ENCODE measurements at regions not wholly inside any gene's neighbourhood (a gene's known extent, or its start where the extent isn't known, plus 50 kb on each side); places are given as distances from the start of the nearest gene placed in this dataset.

DNA sequence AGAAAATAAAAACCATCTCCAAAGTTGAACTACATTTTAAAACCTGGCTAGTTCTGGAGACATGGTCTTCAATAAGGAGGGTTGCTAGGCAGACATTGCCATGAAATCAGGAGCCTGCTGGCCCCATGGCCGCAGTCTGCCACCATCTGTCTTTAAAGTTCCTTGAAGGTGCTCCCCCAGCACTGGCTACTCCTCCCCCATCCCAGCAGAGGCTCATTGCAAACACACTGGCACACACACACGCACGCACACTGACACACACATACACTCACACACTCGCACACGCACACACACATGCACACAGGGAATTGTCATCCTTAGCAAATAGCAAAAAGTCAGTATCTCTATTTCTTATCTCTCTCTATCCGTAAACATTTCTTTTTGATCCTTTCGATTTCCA lies 68.4 kb downstream of the ZIC5 start:
- DNase-seq (ENCODE audit: low read depth, low spot score): no peak
- TF ChIP-seq, protein P1, sequence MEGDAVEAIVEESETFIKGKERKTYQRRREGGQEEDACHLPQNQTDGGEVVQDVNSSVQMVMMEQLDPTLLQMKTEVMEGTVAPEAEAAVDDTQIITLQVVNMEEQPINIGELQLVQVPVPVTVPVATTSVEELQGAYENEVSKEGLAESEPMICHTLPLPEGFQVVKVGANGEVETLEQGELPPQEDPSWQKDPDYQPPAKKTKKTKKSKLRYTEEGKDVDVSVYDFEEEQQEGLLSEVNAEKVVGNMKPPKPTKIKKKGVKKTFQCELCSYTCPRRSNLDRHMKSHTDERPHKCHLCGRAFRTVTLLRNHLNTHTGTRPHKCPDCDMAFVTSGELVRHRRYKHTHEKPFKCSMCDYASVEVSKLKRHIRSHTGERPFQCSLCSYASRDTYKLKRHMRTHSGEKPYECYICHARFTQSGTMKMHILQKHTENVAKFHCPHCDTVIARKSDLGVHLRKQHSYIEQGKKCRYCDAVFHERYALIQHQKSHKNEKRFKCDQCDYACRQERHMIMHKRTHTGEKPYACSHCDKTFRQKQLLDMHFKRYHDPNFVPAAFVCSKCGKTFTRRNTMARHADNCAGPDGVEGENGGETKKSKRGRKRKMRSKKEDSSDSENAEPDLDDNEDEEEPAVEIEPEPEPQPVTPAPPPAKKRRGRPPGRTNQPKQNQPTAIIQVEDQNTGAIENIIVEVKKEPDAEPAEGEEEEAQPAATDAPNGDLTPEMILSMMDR (IDR thresholded peaks at IDR 0.05; ENCODE audit: low read depth, low read length): no peak
- Histone ChIP-seq H3K4me3 (ENCODE audit: low read depth, low read length) (no peak overlapping the region), H3K27ac (ENCODE audit: low read depth, low read length) (no peak overlapping the region), H3K27me3 (ENCODE audit: control insufficient read depth, insufficient read depth, low read length) (peaks cover 18% of the 10 kb centered on the region), H3K9me3 (ENCODE audit: control insufficient read depth, insufficient read depth, low read length) (no peaks in the 10 kb centered on the region)
- ChIA-PET CTCF (no interaction called here), POLR2A (no interaction called here)

DNA sequence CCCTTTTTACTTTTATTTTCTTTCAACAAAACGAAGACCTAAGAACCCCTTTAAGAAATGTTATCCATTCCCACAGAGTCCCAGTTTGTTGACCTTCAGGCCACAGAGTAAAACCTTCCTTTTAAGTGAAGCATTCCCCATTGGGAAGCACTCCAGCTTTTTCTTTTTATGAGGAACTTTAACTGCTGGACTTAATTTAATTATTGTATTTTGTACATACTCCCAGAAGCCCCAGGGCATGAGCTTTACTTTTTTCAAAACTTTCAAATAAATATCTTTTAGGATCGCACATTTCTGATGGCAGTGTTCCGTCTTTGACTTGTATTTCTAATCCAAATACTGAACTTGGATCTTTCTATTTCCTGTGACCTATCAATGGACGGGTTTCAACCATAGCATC lies 68.9 kb downstream of the ZIC5 start:
- no peak overlapping the region for H3K27ac ChIP-seq (ENCODE audit: low read depth, low read length)
- TF ChIP-seq, protein P1 (IDR thresholded peaks at IDR 0.05; ENCODE audit: low read depth, low read length): no peak
- no peak overlapping the region for H3K4me3 ChIP-seq (ENCODE audit: low read depth, low read length)
- no peak for DNase-seq (ENCODE audit: low read depth, low spot score)
- ChIA-PET CTCF (no interaction called here), POLR2A (no interaction called here)
- peaks cover 18% of the 10 kb centered on the region for H3K27me3 ChIP-seq (ENCODE audit: control insufficient read depth, insufficient read depth, low read length)
- no peaks in the 10 kb centered on the region for H3K9me3 ChIP-seq (ENCODE audit: control insufficient read depth, insufficient read depth, low read length)

DNA sequence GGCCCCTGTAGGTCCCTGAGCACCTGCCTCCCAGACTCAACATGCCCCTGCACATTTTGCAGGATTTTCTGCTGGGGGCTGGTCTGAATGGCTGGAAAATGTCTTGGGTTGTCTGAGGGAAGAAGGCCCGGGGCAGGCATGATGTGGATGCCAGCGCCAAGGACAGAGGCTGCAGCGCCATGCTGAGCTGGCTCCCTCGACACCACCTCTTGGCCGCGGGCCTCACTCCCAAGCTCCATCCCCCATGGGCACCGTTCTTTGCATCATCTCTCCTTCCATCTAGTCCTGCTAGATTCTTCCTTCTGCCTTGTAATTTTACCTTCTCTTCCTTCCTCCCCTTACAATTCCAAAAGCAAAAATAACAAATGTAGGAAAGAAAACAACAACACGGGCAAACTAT lies 70.6 kb downstream of the ZIC5 start:
- DNase-seq (ENCODE audit: low read depth, low spot score): no peak
- TF ChIP-seq, protein P1 (IDR thresholded peaks at IDR 0.05; ENCODE audit: low read depth, low read length): no peak
- Histone ChIP-seq H3K27ac (ENCODE audit: low read depth, low read length) (no peak overlapping the region), H3K27me3 (ENCODE audit: control insufficient read depth, insufficient read depth, low read length) (peaks cover 29% of the 10 kb centered on the region), H3K9me3 (ENCODE audit: control insufficient read depth, insufficient read depth, low read length) (no peaks in the 10 kb centered on the region; the same call in 1 of the 2 replicates), H3K4me3 (ENCODE audit: low read depth, low read length) (no peak overlapping the region)
- ChIA-PET POLR2A (no interaction called here), CTCF (interaction anchor here (1.2 kb wide), 1 partner anchor 25 kb away, joined by 3 read pairs; no protein-coding TSS in a partner anchor)

DNA sequence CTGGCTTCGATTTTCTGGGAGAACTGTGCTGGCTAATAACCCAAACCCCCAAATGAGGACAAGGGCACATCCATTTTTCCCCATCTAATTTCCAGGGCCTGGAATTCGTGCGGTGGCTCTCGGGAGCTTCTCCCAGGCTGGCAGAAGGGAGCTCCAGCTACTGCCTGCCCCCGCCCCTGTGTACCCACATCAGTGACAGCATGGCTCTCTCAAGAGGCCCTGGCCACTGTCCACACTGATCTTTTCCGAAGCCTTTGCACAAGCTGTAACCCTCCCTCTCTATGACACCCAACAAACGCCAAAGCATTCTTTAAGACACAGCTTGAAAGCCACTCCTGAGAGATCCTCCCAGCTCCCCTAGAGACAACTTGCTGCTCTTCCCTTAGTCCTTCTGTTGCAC lies 73.1 kb downstream of the ZIC5 start:
- Histone ChIP-seq H3K27me3 (ENCODE audit: control insufficient read depth, insufficient read depth, low read length) (peaks cover 50% of the 10 kb centered on the region), H3K27ac (ENCODE audit: low read depth, low read length) (no peak overlapping the region), H3K4me3 (ENCODE audit: low read depth, low read length) (no peak overlapping the region), H3K9me3 (ENCODE audit: control insufficient read depth, insufficient read depth, low read length) (peaks cover 6% of the 10 kb centered on the region; the same call in 1 of the 2 replicates)
- DNase-seq (ENCODE audit: low read depth, low spot score): no peak
- TF ChIP-seq, protein P1 (IDR thresholded peaks at IDR 0.05; ENCODE audit: low read depth, low read length): no peak
- CTCF ChIA-PET: interaction anchor here (0.6 to 1.0 kb wide), 2 partner anchors 18 to 67 kb away, joined by 3 to 4 read pairs; no protein-coding TSS in a partner anchor
- POLR2A ChIA-PET: no interaction called here

DNA sequence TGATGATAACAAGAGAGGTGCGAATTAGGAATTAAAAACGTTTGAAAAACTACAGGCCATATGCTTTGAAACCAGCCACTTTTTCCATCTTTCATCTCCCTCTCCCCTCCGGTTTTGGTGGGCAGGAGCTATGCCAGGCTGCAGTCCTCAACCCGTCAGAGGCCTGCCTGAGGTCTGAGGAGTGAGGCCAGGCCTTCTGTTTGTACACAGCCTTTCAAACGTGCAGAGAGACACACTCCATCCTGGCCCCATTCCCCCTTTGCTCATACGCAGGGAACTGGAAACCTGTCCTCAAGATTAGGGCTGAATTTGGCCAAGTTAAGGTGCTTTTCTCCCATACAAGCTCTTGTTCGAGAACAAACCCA lies 74.5 kb downstream of the ZIC5 start:
- TF ChIP-seq, protein P1 (IDR thresholded peaks at IDR 0.05; ENCODE audit: low read depth, low read length): no peak
- ChIA-PET CTCF (interaction anchor here (1.0 kb wide), 1 partner anchor 618 kb away, joined by 3 read pairs; no protein-coding TSS in a partner anchor), POLR2A (no interaction called here)
- no peak overlapping the region for H3K27ac ChIP-seq (ENCODE audit: low read depth, low read length)
- H3K9me3 ChIP-seq (ENCODE audit: control insufficient read depth, insufficient read depth, low read length): peaks cover 6% of the 10 kb centered on the region; the same call in 1 of the 2 replicates
- peaks cover 60% of the 10 kb centered on the region for H3K27me3 ChIP-seq (ENCODE audit: control insufficient read depth, insufficient read depth, low read length)
- no peak overlapping the region for H3K4me3 ChIP-seq (ENCODE audit: low read depth, low read length)
- DNase-seq (ENCODE audit: low read depth, low spot score): no peak
